ENCODE measurements at regions not wholly inside any gene's neighbourhood (a gene's known extent, or its start where the extent isn't known, plus 50 kb on each side); places are given as distances from the start of the nearest gene placed in this dataset.
"Not testable (repeated sequence)": the region's sequence is repeated elsewhere in the genome, so short reads cannot be mapped to it uniquely, and the experiment has no call there.

DNA sequence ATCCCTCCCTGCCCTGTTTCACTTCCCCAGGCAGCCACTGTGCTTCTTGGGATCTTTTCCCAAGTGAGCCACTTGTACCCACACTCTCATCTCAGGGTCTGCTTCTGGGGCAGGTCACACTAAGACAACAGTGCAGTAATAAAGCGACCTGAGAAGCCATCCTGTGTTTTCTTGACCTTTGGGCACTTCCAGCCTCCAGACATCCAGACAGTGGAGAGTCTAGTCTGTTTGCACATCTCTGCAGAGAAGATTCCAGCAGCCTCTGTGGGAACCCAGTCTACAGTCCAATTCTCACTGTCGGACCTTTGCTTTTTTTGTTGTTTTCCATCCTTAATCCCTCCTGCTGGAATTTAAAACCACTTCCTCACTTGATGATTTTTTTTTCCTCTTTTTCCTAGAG lies 50.3 kb upstream of the ATP6AP2 start:
- in situ Hi-C loops (cut with MboI; ENCODE audit: low pct_ligation_motif_present in 1 of 4, low pct_unique_long_range_greater_than_20kb in 1 of 4, low sequenced_read_pairs in 3 of 4): no loop called here
- no peak for TF ChIP-seq EP300 (IDR thresholded peaks at IDR 0.05; ENCODE audit: low read depth)
- TF ChIP-seq POLR2A (IDR thresholded peaks at IDR 0.05): no peak
- TF ChIP-seq, protein P1, sequence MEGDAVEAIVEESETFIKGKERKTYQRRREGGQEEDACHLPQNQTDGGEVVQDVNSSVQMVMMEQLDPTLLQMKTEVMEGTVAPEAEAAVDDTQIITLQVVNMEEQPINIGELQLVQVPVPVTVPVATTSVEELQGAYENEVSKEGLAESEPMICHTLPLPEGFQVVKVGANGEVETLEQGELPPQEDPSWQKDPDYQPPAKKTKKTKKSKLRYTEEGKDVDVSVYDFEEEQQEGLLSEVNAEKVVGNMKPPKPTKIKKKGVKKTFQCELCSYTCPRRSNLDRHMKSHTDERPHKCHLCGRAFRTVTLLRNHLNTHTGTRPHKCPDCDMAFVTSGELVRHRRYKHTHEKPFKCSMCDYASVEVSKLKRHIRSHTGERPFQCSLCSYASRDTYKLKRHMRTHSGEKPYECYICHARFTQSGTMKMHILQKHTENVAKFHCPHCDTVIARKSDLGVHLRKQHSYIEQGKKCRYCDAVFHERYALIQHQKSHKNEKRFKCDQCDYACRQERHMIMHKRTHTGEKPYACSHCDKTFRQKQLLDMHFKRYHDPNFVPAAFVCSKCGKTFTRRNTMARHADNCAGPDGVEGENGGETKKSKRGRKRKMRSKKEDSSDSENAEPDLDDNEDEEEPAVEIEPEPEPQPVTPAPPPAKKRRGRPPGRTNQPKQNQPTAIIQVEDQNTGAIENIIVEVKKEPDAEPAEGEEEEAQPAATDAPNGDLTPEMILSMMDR (IDR thresholded peaks at IDR 0.05): no peak
- no peak for TF ChIP-seq POLR2AphosphoS5 (IDR thresholded peaks at IDR 0.05)
- no peaks in the 10 kb centered on the region for H3K27me3 ChIP-seq
- H3K36me3 ChIP-seq: no peaks in the 10 kb centered on the region
- H3K4me3 ChIP-seq: no peak overlapping the region
- no peak for DNase-seq
- H3K27ac ChIP-seq: no peak overlapping the region
- no peaks in the 10 kb centered on the region for H3K9me3 ChIP-seq
- 57 to 70% methylated on average over 2 of the region's 2 CpGs for WGBS, 2 donors (ENCODE audit: low coverage in 1 of 2)
- H3K4me1 ChIP-seq: no peaks in the 10 kb centered on the region
- intact Hi-C loops (cut with DNase I; ENCODE audit: low total_unique reads): no loop called here

DNA sequence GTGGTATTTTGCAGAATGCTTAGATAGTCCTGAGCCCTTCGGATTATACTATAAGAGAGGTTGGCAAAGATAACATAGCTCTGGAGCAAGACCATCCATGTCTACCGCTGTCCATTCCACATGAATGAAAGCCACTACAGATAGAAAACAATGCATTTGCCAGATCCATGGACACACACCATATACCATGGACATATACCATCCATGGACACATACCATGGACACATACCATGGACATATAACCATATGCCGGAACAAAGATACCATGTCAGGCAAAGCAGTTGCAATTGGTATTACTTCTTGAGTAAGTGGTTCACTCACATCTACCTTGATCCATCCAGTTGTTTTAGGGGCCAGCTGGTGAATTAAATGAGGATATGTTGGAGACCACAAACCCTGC lies 53.2 kb upstream of the ATP6AP2 start:
- in situ Hi-C loops (cut with MboI; ENCODE audit: low pct_ligation_motif_present in 1 of 4, low pct_unique_long_range_greater_than_20kb in 1 of 4, low sequenced_read_pairs in 3 of 4) (no loop called here), intact Hi-C loops (cut with DNase I; ENCODE audit: low total_unique reads) (no loop called here)
- TF ChIP-seq POLR2AphosphoS5 (IDR thresholded peaks at IDR 0.05): no peak
- TF ChIP-seq POLR2A (IDR thresholded peaks at IDR 0.05): no peak
- TF ChIP-seq EP300 (IDR thresholded peaks at IDR 0.05; ENCODE audit: low read depth): no peak
- TF ChIP-seq, protein P1 (IDR thresholded peaks at IDR 0.05): no peak
- WGBS, 2 donors (ENCODE audit: low coverage in 1 of 2): 60 to 97% methylated on average over 1 to 3 of the region's 3 CpGs
- H3K4me3 ChIP-seq: no peak overlapping the region
- no peaks in the 10 kb centered on the region for H3K36me3 ChIP-seq
- H3K4me1 ChIP-seq: no peaks in the 10 kb centered on the region
- no peaks in the 10 kb centered on the region for H3K27me3 ChIP-seq
- no peaks in the 10 kb centered on the region for H3K9me3 ChIP-seq
- DNase-seq: no peak
- no peak overlapping the region for H3K27ac ChIP-seq

DNA sequence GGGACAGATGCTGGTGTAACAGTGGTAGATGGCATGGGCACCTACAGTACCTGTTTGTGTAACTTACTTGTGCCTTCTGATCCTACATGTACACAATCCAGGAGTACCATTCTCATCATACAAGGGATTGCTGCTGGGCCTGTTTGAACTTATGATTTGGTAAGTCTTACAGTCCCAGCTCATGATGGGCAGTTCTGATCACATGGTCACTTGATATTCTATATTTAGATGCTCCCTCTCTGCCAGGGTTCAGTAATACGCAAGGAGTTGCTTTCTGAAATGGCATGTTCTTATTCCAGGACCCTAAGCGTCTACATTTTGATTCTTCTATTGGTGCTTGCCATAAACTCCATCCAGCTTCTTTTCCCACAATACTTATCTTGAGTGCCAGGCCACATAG lies 54.4 kb upstream of the ATP6AP2 start:
- H3K27me3 ChIP-seq: no peaks in the 10 kb centered on the region
- WGBS, 2 donors (ENCODE audit: low coverage in 1 of 2): 20 to 80% methylated on average over 1 to 2 of the region's 2 CpGs
- in situ Hi-C loops (cut with MboI; ENCODE audit: low pct_ligation_motif_present in 1 of 4, low pct_unique_long_range_greater_than_20kb in 1 of 4, low sequenced_read_pairs in 3 of 4) (no loop called here), intact Hi-C loops (cut with DNase I; ENCODE audit: low total_unique reads) (no loop called here)
- H3K27ac ChIP-seq: no peak overlapping the region
- no peaks in the 10 kb centered on the region for H3K36me3 ChIP-seq
- no peak for DNase-seq
- no peaks in the 10 kb centered on the region for H3K9me3 ChIP-seq
- no peaks in the 10 kb centered on the region for H3K4me1 ChIP-seq
- TF ChIP-seq POLR2A (IDR thresholded peaks at IDR 0.05) (no peak), EP300 (IDR thresholded peaks at IDR 0.05; ENCODE audit: low read depth) (no peak), POLR2AphosphoS5 (IDR thresholded peaks at IDR 0.05) (no peak)
- TF ChIP-seq, protein P1 (IDR thresholded peaks at IDR 0.05): no peak
- no peak overlapping the region for H3K4me3 ChIP-seq

DNA sequence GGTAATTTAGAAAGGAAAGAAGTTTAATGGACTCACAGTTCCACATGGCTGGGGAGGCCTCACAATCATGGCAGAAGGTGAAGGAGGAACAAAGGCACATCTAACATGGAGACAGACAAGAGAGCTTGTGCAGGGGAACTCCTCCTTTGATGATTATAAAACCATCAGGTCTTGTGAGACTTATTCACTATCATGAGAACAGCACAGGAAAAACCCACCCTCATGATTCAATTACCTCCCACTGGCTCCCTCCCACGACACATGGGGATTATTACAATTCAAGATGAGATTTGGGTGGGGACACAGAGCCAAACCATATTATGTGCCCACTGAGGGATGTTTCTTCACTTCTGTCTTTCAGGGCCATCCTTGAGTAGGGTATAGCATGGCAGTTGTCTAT lies 54.9 kb upstream of the ATP6AP2 start:
- WGBS, 2 donors (ENCODE audit: low coverage in 1 of 2): 58% methylated on average over 1 of the region's 1 CpG; no CpG with 5 or more reads in 1 of the 2 donors
- intact Hi-C loops (cut with DNase I; ENCODE audit: low total_unique reads); H3K9me3 ChIP-seq; H3K27me3 ChIP-seq; H3K4me1 ChIP-seq; in situ Hi-C loops (cut with MboI; ENCODE audit: low pct_ligation_motif_present in 1 of 4, low pct_unique_long_range_greater_than_20kb in 1 of 4, low sequenced_read_pairs in 3 of 4); DNase-seq; H3K36me3 ChIP-seq; H3K4me3 ChIP-seq; H3K27ac ChIP-seq: not testable (repeated sequence)

DNA sequence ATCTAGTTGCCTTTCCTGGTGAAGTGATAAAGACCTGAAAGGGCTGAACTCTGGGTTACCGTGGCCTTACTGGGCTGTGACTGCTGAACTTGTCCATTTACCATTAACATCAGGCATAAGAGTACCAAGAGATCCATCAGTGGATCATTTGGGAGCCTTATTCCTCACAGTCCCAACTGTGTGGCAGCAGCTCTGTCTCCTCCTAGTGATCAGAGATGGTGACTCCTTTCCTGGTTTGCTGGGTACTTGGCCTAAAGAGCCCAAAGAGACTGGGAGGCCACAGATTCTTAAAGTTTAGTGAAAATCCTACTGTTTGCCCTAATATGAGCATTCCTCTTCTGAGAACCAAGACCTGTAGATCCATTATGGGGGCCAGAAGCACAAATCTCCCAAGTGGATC lies 56.3 kb upstream of the ATP6AP2 start:
- in situ Hi-C loops (cut with MboI; ENCODE audit: low pct_ligation_motif_present in 1 of 4, low pct_unique_long_range_greater_than_20kb in 1 of 4, low sequenced_read_pairs in 3 of 4) (no loop called here), intact Hi-C loops (cut with DNase I; ENCODE audit: low total_unique reads) (no loop called here)
- Histone ChIP-seq H3K27me3 (no peaks in the 10 kb centered on the region), H3K9me3 (no peaks in the 10 kb centered on the region), H3K36me3 (no peaks in the 10 kb centered on the region), H3K4me1 (no peaks in the 10 kb centered on the region), H3K4me3 (no peak overlapping the region), H3K27ac (no peak overlapping the region)
- TF ChIP-seq, protein P1 (IDR thresholded peaks at IDR 0.05): no peak
- TF ChIP-seq EP300 (IDR thresholded peaks at IDR 0.05; ENCODE audit: low read depth): no peak
- no peak for TF ChIP-seq POLR2AphosphoS5 (IDR thresholded peaks at IDR 0.05)
- TF ChIP-seq POLR2A (IDR thresholded peaks at IDR 0.05): no peak
- 85% methylated on average over 1 of the region's 1 CpG; no CpG with 5 or more reads in 1 of the 2 donors for WGBS, 2 donors (ENCODE audit: low coverage in 1 of 2)
- no peak for DNase-seq

Measured in transverse colon (tissue), 4 donors.